NCI-H2196 treated with DMSO at 0.1 percent for 48 hours (cell line): ENCODE measurements at regions not wholly inside any gene's neighbourhood (a gene's known extent, or its start where the extent isn't known, plus 50 kb on each side); places are given as distances from the start of the nearest gene placed in this dataset.

Experiments used
- DNase-seq: peaks from one replicate; lab custom pipeline; 2025; ENCODE audit not compliant: unreplicated experiment; lab: John Stamatoyannopoulos, UW

DNA sequence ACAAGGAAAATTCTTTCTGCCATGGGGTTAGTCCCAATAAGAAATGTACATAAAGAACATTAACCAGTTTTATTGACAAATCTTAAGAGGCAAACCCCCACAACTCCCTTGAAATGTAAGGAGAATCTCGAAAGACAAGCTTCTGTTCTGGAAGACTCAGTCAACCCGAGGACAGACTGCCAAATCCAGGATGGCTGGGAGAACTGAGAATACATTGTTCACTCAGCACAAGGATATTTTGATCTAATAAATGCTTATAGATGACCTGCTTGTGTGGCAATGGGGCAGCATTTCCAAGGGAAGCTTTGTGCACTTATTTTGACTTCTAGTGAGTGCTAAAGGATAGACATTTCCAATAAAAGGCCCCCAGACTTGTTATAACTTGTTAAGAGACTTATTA is 280.4 kb downstream of the DHX15 start:
- no peak for DNase-seq

DNA sequence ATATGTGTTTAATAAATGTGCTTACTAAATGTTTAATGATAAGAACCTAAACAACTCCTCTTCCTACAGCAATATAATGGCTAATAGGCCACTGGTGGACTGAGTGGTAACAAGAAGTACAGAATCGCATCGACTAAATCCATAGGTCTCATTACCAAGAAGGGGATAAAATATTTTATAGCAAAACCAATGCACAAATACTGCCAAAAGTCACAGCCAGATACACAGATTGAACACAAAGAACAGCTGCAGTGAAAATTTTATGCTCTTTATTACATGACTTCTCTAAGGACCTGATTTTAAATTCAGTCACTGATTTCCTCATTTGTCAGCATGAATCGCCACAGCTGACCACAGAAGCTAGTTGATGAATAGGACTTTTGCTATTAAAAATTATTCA is 285.4 kb downstream of the DHX15 start:
- DNase-seq: no peak

DNA sequence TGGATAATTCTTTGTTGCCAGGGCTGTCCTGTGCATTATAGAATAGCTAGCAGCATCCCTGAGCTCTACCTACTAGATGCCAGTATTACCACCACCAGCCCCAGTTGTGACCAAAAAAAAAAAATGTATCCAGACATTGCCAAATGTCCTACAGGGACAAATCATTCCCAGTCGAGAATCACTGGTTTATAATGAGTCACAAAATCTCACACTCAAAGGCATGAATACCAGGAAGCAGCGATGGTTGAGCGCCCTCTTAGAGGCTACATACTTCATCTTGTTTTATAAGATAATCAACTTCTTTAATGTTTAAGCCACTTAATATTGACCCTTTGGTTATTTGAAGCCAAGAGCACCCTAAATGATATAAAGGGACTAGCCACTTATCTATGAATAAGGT is 297.3 kb downstream of the DHX15 start:
- no peak for DNase-seq

DNA sequence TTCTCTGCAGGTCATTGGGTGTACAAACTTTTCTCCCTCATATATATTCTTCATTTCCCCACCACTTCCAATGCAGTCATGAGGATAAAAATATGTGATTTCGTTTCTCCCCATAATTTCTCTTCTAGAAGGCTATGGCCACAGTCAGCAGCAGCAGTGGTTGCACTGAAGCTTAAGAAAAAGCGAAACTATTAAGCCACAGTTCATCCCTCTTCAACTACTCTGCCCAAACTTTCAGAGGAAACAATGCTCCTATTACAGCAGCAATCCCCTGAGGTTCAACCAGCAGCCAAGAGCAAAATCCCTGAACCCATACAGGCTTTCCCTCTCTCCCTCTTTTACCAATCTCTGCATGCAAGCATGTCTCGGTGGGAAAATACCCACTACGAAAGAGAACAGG is 298.6 kb downstream of the DHX15 start:
- DNase-seq: no peak

DNA sequence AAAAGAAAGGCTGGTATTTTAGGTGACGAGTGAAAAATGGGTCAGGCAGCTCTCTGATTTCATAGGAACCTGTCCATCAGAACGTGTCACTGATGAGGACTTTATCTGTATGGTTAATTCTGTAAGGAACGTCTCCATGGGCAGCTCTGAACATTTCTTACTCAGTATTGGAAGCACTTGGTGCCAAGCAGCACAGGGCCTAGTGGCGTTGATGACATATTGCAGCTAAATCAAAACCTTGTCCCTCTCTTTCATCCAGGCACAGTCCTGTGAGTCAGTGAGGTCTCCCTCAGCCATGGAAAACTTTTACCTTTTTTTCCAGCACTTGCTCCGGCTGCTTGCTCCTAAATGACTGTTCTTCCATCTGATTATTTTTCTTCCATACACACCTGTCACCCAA is 301.9 kb downstream of the DHX15 start:
- no peak for DNase-seq

DNA sequence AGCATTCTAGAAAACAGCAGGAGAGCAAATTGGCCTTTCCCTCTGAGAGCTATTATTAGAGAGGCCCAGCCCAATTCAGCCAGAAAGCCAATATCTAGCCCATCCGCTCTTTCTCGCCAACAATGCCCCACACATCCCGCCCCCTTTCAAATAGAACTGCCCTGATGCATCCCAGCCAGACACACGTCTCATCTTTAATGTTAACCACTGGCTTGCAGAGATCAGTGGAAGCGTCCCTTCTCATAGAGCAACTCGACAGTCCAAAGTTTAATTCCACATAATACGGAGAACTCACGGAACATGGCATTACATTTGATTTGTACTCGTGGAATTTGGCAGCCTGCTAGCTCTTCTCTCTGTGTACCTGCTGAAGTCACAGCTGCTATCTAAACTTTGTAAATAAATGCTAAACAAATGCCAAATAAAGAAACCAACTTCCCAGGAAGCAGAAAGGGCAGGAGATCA is 304.4 kb downstream of the DHX15 start:
- DNase-seq: no peak

DNA sequence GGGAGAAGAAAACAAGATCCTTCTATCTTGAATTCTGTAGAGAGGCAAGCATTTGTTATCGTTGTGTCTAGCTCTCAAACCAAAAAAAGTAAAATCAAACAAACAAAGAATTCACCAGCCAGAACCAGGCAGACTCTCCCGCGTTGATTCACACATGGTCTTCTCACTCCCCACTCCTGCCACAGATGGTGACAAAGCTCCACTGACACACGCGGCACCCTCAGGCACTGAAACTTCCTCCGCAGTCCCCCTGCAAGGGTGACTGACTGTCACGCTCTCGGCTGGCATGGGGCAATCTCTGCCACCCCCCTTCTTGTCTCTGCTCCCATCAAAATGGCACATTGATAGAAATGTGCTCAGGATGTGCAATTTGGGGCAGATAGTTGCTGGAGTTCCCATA is 304.9 kb downstream of the DHX15 start:
- no peak for DNase-seq

DNA sequence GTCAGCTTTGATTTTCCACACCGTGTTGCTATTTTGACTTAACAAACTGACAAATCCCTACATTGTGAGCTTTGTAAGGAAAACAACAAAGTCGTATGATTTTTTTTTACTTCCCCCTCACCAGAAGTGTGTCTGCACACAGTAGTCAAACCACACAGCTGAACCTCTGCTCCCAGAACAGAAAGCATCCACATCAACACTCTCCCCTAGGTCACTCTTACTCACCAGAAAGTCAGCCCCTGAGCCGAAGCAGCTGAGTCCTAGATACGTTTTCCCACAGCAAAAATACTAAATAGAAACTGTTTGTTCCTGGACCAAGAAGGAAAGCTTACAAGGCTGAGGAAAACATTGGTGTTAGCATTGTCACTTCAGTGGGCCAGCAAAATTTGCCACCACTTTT is 305.7 kb downstream of the DHX15 start:
- DNase-seq: no peak

DNA sequence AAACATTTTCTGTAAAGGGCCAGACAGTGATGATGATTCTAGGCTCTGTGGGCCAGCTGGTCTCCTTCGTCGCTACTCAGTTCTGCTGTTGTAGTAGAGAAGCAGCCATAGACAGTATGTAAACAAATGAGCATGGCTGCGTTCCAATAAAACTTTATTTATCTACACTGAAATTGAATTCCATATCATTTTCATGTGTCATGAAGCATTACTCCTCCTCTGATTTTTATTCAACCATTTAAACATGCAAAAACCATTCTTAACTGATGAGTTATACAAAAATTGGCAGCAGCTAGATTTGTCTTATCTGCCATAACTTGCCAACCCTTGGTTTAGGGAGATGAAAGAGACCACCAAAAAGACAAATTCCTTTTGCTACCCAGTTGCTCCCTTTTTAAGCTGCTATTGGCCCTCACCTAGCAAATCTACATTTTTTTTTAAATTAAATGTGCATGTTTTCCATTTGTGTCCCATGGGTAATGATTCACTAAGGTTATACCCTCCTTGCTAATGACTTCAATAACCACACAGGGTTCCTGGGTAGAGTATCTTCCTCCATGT is 309.9 kb downstream of the DHX15 start:
- no peak for DNase-seq

DNA sequence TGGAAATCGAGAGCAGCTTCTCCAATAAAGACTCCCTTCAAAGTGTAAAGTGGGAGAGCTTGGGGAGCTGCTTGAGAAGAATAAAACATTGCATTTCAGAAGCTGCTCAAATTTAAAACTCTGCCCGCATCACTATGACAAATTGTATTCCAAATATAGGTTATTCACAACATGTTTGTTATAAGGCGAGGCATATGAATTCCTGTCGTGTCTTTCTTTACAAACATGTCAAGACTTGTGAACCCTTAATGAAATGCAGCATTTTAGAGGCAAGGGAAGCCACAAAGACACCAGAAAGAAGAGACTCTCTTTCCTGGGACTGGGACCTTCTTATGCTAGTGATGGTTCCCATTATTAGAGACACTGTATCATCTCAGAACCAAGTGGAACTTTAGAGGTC is 311.2 kb downstream of the DHX15 start:
- no peak for DNase-seq

DNA sequence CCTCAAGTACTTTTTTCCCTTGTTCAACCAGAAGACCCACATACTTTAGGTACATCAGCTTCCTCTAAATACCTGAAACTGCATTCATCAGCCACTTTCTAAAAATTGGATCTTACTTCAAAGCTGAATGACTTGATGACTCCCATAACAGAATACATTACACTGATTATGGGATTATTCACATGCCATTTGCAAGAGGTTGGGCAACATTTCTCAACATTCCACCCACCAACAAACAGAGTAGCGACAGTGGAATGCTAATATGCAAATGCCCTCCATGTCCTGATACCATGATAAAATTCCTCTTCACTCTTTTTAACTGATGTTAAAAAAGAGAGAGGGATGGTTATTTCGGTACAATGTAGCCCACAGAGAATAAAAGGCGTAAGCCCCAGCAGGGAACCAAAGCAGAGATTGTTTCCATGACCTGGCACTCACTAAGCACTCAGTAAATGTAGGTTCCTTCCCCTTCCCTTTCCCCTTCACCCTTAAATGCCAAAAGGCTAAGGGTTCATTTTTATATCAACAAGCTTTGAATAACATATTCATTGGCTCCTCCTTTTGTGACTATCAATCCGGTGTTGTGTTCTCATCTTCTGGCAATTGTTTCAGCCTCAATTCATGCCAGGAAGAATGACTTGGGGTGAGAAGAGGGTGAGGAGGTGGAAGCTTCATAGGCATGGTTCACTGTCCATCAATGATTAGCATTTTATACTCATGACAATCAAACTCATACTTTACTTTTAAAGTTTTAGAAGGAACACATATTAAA is 317.2 kb downstream of the DHX15 start:
- no peak for DNase-seq

DNA sequence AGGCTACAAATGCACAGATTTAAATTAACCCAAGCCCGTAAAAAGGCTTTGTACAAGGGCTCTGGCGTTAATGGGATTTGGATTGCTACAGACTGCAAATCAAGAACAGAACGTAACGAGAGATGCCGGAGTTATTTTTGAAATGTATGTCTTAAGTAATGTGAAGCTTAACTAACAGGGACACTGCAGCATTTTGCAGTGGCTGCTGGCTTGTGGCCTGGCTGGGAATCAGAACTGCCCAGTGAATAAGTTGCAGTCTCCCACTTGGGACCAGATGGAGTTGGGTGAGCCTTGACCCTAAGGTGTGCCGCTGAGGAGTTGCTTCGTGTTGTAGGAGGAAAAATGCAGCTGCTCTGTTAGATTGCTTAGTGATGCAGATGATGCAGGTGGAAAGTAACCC is 318.4 kb downstream of the DHX15 start:
- DNase-seq: no peak

DNA sequence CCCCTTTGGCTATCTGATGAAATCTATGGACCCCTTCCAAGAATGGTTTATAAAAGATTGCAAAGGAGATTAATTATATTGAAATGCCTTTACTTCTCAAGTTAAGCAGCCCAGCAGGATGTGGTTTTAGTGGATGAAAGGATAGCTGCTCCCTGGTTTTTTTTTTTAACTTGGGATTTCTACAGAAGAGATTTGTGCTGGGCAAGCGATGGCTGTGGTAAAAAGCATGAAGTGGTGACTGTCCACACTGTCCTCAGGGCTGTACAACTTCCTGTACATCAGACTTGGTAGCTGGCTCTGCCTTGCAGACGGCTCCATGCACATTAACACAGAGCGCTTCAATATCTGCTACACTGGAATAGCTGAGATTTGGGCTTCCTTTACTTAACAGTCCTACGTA is 321.7 kb downstream of the DHX15 start:
- no peak for DNase-seq

DNA sequence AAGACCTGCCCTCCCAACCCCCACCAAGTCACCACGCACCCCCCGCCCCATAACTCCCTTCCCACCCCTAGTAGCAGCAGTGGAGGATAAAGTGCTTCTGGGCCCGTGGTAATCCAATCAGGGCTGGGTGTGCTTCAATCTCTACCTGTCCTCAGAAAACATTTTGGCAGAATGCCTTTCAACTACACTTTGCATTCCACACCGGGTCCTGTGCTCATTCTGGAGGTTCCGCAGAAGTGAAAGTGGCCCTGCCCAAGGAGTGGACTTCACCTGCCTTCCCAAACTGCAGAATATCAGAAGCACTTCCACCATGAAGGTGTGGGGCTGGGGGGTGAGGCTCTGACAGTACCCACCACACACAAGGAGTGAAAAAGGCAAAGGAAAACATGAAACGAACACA is 322.3 kb downstream of the DHX15 start:
- no peak for DNase-seq

DNA sequence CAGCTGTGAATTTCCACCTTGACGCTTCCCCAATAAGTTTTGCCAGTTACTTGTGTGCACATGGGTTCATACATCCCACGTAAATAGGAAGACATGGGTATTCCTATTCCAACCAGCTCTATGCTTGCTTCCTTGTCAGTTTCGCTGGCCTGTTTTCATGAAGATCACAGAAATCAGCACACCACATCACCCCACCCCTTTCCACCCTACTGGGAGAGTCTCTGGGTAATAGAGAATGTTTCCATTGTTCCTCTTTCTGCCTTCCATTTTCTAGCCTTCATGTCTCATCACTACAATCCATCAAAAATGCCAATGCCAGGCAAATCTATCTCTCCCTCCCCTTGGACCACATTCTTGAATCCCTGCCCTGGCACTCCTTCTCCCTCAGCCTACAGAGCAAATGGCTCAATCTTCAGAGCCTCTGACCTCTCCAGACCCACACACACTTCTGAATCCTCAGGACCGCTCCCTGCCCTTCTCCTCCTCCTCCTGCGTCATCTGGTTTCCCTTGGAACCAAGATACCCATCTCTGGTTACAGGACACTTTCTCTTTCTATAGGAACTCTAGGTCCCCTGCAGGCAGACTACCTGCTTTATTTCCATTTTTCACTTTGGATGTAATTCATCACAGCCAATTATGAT is 323.3 kb downstream of the DHX15 start:
- DNase-seq: no peak

DNA sequence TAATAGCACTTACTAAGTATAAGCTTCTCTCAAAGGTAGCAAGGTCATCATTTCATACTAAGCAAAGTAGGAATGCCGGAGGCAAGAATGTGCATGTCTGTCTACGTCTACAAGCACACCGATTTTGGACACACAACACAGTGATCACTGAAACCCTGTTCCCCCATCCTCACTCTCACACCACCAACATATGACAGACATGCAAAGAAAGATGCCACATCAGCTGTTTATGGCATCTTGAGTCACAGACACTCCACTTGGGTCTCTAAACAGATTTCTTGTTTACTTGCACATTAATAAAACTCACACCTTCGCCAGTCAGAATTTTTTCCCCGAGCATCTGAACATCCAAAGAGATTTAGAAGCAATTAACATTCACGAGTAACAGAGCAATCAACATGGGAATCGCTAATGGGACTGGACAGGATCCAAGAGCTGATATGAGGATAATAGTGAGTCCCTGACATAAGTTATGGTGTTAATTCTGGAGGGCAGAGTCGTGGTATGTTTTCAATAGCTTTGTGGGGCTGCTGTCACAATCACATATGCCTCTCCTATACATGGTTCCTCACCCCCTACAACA is 324.1 kb downstream of the DHX15 start:
- no peak for DNase-seq

DNA sequence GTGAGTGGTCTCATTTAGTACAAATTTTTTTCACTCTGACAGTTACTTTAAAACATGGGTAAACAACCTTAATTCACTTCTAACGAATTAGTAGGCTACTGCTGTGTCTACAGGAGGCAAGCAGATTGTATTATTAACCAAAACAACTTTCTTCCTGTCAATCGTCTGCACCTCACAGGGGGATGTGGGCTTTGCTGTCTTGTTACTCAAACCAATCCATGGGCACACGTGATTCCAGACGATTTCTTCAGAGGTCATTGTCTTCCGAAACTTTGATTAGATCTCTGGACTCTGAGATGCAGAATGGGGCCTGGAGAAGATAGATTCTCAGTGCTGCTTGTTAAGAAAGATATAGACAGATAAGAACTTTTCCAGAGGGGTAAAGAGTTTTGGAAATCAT is 327.8 kb downstream of the DHX15 start:
- DNase-seq: no peak

DNA sequence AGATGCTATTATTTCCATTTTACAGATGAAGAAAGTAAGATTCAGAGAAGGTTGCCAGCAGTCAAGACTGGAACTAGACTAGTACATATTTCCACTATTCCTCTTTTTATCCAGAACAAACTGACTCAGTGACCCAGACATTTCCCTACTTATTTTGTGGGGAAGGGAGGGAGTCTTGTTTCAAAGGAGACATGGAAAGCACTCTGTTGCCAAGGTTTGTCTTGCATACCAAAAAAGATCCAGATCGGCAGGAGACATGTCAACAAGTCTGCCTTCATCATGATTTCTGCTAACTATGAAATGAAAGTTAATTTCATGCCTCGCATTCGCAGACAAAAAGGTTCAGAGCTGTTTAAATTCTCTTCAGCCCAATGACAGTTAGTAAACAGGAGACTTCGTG is 328.3 kb downstream of the DHX15 start:
- DNase-seq: no peak

DNA sequence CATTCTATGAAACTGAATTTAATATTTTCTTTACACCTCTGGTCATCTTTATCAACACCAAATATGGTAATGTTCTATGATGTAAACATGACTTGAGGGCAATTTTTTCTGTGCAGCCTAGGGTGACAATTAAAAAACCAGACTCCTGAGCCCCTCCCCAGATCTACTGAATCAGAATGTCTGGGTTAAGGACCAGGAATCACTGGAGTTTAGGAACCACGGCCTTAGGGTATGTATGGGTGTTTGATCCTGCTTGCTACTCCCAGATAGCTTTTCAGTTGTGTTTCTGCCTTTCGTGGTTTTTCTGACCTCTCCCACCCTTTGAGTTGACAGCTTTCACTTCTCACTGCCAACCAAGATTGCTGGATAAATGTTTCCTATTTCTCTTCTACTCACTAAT is 332.2 kb downstream of the DHX15 start:
- DNase-seq: no peak

DNA sequence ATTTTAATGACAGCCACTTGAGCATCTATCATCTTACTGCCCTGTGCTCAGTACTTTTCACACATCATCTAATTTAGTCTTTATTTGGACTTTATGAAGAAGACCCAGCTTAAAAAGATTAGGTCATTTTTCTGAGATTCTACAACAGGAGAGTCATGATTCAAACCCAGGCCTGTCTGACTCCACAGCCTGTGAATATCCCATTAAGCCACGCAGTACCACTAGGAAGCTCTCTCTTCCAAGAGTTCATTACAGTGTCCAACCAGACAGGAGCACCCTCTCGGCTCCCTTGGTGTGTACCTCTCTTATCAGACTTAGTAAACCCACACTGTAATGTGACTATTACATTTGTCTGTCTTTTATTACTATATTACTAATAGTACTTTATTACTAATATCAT is 332.8 kb downstream of the DHX15 start:
- DNase-seq: no peak

DNA sequence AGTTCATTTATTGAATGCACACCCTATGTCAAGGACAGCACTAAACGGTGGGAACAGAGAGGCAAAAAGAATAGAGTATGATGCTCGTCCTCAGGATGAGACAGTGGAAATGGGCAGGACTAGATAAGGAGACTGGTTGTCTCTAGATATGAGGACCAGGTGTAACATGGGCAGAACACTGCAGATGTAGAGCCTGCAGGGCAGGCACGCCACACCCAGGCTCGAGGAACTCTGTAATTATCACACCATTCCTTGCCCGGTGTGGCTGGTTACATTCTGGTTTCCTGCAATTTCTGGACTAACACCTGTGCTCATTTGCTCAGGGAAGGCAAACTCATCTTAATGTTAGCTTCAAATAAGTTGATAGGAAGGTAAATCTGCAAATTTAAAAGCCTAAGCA is 334.4 kb downstream of the DHX15 start:
- DNase-seq: no peak
